NCI-H2171 (cell line): ENCODE measurements at regions not wholly inside any gene's neighbourhood (a gene's known extent, or its start where the extent isn't known, plus 50 kb on each side); places are given as distances from the start of the nearest gene placed in this dataset.

Experiments used
- DNase-seq: peaks from one replicate; lab custom pipeline; 2025; lab: John Stamatoyannopoulos, UW

DNA sequence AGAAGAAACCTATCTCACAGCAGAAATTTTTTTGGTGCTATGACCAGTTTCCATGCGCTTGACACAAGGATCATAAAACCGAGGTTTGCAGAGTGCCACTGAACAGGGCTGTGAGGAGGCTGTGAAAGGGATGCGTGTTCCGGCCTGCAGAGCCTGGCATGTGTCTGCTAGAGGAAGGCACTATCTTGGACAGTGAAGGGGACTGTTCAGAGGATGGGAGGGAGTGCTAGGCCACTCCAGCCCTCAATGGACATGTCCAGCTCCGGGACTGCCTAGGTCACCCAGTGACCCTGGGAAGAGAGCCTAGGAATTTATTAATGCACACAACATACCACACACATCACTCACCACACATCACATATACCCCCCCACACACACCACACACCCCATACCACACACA, 275.9 kb downstream of the GADD45G start:
- no peak for DNase-seq

DNA sequence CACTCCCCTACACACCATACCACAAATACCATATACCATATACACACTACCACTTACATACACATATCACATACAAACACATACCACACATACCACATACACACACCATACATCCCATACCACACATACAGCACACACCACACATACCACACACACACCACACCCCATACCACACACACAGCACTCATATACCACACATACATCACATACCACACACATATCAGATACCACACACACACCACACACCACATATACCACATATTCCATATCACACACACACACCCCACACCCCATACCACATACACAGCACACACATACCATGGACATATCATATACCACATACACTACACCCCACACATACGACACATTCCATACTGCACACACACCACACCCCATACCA, 276.6 kb downstream of the GADD45G start:
- DNase-seq = no peak

DNA sequence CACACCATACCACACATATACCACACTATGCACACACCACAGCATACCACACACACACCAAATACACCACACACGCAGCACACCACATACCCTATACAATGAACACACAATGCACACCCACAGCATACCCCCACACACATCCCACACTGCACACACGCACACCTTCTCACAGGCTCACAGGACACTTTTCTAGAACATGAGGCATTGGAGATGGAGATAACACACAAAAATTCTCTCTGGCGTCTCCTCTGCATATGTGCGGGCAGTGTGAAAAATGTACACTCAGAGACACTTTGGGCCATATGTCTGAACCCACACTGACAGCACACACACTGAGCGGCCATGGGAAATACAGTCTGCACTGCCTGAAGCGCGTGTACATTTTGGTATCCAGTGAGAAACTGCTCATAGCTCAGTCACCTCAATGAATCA, 278.1 kb downstream of the GADD45G start:
- DNase-seq = no peak

DNA sequence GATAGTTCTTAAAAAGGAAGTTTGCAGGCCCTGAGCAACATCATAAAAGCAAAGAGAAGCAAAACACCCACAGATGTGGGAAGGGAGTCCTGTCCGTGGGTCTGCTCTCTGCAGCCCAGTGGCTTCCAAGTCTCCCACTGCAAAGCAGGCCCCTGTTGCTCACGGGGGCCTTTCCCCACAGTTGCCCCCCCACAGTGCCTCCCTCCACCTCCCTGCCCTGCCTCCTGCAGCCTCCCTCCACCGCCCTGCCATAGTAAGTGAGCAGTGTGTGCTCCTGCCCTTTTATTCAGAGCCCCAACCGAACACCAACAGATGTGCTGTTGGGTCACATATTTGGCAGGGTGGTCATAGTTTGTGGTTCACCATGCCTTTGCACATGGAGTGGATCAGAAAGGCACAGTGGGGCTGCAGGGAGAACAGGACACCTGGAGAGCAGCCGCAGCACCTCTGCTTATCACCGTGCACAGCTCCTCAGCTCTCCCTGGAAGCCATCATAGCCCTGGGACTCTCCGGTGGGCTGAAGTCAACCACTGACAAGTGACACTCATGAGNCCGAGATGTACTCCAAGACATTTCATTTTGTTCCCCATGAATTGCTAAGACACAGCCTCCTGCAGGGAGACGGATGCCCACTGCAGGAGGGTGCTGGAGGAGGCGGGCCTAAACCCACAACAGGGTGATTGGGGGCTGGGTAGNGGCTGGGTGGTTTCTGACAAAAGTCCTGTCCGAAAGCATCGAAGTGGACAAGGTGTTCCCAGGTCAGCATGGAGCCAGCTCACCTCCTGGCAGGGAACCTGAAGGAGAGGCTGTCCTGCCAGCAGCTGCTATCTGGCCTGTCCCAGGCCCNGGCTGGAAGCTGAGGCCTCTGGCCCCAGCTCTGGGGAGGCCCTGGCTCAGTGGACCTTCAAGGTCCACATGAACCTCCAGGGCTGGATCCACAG, 278.9 kb downstream of the GADD45G start:
- DNase-seq = no peak

DNA sequence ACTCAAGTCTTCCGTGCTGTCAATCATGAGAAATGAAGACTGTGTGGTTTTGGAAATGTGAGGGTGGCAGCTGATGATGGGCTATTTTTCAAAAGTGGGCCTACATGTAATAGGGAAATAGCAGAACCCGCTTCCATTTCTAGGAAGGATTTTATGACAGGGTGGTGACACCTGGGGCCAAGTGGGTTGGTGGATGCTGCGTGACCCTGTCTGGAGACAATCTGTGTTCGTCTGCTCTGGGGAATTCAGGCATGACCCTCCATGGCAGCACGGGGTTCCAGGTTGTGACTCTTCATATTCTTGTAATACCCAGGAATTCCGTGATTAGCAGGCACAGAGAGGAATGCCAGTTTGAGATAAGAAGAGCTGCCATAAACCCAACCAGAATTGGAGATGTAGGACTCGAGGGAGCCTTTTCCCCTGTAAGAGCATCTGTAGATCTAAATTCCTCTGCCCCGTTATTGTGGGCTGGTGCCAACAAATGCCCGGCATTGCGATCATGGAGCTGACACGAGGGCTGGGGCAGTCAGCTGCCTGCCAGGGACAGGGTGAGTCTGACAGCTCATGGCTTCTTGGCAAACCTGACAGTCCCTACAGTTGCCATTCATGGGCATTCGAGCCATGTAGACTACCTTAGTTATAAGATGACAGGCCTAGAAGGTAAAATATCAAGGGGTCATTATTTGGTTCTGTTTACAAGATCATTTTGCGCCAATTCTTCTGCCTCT, 279.7 kb downstream of the GADD45G start:
- DNase-seq = no peak

DNA sequence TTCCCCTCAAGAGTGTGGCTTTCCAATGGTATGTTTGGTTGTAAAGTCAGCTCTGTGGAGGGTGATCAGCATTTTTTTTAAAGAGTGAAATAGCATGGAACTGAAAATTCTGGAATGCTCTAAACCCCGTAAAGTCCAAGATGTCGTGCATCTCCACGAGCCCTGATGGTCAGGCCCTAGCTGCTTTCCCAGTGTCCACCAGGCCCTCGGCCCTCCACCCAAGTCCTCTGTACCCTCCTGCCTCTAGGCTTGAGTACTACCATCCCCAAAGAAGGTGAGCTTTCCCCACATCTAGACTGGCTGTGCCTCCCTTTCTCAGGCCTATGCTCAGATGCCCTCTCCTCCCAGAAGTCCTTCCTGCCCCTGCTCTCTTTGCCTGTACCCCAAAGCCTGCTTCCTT, 280.3 kb downstream of the GADD45G start:
- no peak for DNase-seq

DNA sequence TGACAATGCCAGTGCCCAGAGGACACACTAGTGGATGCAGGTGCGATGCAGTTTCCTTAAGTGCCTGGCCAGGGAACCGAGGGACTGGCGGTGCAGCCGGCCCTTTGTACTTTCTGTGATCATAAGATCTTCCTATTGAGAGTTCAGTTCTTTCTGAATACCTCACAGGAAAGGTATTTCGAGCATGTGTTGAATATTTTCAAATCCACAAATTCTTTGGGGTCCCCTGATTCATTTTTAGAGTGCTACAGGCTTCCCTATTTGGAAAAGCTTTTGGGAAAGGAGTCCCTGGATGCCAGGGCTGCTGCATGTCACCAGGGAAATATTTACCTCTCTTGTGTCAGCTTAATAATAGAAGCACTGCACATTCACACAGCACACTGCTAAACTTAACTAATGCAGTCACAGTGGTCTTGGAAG, 281.5 kb downstream of the GADD45G start:
- DNase-seq = no peak

DNA sequence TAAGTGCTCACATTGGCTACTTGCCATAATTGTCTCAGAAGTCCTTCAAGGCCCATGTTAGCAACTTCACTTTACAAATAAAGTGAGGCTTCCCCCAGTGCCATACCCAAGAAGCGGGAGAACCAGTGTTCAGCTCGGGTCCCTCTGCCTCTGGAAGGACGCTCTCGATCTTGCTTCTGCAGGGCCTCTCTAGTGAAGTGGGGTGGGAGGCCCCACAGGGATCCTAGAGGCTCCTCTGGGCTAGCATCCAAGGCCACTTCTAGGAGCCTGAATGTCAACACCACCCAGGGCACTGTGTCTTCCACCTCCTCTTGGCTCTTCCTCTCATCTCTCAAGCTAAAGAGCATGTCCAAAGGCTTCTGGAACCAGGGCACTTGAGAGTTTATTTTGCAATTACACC, 282.5 kb downstream of the GADD45G start:
- DNase-seq = no peak

DNA sequence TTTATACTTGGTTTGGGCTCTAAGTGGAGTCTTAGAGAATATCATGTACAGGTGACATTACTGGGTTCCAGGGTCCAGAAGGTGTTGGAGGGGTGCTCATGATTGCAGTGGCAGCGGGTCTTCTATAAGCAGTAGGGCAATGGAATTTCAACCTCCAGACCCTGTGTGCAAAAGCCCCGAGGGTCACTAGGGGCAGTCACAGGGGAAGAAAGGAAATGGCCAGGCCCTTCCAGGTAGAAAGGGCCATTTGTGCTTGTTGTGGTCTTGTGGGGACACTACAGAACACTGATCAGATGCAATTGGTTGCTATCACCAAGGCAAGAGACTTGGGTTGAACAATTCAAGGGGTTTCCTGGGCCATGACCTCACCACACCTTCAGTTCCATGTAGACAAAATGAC, 283.4 kb downstream of the GADD45G start:
- DNase-seq = no peak

DNA sequence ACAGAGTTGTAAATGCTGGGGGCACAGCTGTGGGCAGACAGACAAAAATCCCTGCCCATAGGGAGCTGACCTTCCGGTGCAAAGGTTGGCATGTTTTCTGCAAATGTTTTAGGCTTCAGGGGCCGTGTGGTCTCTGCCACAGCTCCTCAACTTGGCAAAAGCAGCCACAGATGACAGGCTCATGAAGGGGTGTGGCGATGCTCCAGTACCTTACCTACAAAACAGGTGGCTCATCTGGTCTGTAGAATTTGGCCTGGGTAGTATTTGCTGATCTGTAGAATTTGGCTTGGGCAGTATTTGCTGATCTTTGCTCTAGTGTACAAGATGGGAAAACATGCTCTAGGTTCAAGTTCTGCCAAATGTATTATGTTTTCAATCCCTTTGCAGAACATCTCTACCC, 283.9 kb downstream of the GADD45G start:
- DNase-seq = no peak

DNA sequence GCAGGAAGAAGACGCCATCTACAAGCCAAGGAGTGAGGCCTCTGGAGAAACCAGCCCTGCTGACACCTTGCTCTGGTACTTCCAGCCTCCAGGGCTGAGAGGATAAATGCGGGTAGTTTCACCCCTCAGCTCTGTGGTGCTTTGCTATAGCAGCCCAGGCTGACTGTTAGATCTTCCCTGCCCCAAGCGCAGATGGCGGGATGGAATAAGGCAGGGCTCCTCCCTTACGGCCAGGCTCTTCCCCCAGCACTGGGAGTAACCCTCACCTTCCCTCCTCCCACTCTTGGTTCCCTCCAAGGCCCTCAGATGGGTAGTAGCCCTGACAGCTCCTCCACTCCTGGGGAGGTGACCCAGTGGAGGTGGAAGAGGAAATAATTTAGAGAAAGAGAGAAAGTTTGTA, 285.1 kb downstream of the GADD45G start:
- DNase-seq = no peak

DNA sequence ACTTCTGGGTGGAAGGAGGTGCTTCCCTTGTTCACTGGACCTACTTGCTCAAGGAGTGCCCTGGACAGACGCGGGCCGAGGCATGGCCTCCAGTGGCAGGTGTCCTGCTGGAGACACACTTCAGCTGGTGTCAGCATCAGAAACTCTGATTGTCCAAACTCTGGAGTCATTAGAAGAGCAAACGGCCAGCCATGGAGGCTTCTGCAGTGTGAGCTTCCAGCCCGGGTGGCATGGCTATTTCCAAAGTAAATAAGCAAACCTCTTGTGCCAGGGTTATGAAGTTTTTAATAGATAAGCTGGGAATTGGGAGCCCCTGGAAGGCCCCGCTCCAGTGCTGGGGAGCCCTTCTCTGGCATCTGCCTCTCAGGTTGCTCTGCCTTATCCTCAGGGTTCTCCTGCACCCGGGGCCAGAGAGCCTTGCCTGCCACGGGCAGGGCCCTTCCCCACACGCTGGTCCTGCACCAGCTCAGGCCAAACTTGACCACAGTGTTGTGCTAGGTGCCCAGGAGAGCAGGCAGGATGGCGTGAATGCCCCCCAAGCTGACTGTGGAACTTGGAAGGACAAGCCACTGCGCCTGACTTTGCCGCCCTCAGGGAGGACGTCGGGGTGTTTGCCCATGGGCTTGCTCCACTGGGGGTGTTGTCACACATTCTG, 285.6 kb downstream of the GADD45G start:
- no peak for DNase-seq

DNA sequence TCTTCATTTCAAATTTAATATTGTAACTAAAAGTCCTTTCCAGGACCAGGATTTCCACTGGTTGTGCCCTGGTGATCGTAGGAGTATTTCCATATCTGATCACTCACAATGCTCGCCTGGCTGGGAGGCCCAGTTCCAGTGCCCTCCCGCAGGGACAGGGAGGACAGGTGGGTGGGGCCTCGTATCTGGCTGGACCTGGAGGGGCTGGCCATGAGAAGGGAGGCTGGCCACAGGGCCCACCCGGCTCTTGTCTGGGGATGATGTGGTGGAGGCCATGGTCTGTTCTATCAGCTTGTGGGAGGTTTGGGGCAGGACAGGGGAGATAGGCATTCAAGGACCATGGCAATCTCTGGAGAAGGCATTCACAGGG, 286.4 kb downstream of the GADD45G start:
- no peak for DNase-seq

DNA sequence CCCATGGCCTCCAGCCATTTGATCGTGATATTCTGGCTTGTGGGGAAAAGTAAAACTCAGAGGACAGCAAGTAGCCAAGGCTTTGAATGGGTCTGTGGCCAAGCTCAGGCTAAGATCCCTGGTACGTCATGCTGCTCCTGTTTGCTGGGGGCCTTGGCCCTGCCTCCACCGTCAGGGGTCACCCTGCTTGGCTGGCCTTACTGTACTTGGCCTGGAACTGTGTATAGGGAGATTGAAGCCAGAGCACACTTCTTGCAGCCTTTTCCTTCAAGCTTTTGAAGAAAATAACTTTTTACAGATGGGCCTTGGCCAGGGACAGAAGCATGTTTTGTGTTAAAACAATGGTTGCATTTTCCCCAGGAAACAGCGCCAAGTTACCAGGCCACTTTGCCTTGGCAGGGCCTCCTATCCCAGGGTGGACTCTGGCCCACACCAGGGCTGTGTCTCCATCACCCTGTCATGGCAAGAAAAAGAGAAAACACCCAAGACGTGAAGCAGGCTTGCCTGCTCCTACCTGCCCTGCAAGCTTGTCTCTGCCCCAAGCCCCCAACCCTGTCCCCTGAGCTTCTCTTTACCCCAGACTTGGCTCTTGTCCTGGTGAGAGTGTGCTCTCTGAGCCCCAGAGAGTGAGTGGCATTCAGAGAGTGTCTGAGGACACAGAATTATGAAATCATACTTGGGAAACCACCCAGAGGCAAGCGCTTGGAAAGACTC, 286.9 kb downstream of the GADD45G start:
- DNase-seq = no peak

DNA sequence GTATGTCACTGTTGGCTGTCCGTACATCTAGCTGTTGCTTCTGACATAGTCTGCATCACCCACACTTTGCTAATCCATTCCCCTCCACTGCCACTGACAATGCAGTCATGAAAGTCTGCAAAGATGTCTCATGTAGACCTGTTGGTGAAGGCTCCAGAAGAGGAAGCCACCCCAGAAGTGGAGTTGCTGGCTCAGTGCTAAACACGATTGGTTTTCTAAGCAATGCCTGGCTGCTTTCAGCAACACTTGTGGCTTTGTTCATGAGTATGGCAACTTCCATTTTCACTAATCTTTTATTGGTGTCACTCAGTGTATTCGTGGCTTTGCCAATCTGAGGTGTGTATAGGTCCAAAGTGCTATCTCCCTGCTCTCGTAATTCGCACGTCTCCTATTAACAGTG, 288.1 kb downstream of the GADD45G start:
- no peak for DNase-seq

DNA sequence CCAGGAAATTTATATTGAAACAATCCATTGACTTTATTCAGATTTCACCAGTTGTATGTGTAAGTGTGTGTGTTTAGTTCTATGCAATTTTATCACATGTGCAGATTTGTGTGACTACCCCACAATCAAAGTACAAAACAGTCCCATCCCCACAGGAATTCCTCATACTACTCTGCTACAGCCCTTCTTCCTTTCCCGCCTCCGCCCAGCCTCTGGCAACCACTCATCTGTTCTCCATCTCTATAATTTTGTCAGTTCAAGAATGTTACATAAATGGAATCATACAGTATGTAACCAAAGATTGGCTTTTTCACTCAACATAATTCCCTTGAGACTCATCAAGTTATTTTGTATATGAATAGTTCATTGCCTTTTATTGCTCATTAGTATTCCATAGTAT, 289.1 kb downstream of the GADD45G start:
- no peak for DNase-seq

DNA sequence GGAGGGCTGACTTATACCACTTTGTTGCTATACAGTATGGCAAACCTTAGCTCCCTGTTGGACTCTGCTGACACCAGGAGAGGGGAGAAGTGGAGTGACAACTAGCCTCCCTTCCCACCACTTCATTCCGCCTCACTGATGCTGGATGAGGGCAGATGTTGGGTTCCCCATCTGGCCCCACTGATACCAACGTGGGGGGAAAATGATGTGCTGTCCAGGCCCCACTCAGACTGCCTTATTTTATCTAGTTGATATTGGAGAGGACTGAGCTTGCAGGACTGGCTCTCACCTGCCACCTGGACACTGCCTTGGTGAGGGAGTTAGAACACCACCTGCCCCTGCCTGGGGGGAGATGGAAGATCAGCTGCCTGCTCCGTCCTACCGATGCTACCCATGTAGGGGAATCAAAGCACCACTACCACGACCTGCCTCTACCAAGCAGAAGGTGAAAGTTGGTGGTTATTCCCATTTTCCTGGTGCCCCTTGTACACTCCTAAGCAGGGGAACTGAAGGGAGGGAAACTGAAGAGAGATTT, 292.1 kb downstream of the GADD45G start:
- no peak for DNase-seq

DNA sequence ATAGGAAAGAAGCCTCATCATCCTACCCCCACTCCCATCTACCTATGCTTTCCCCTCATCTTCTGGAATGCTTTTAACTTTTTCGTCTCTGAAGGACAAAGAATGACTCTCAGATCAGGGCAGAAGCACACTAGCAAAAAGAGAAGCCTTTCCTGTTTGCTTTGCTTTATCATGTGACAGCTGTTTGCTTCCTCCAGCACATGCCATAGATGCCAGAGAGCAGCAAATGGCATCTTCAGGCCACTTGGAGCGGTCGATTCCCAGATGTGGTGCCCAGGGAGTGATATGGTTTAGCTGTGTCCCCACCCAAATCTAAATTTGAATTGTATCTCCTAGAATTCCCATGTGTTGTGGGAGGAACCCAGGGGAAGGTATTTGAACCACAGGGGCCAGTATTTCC, 294.8 kb downstream of the GADD45G start:
- DNase-seq = no peak

DNA sequence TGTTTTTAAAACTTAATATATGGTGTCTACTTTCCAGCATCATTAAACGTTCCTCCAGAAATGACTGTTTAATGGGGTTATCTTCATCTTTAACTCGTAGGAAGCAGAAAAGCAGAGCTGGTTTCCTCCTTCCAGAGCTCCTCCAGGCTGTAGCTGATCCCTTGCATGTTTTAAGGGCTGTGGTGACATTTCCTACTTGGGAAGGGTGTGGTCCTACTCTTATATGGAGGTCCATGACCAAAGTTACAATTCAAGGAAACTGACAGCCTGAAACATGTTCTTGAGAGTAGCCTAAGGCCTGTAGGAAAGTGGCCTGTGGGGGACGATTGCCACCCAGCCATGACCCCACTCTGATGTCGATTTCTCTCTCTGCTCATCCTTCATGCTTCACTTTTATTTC, 297.1 kb downstream of the GADD45G start:
- DNase-seq = no peak

DNA sequence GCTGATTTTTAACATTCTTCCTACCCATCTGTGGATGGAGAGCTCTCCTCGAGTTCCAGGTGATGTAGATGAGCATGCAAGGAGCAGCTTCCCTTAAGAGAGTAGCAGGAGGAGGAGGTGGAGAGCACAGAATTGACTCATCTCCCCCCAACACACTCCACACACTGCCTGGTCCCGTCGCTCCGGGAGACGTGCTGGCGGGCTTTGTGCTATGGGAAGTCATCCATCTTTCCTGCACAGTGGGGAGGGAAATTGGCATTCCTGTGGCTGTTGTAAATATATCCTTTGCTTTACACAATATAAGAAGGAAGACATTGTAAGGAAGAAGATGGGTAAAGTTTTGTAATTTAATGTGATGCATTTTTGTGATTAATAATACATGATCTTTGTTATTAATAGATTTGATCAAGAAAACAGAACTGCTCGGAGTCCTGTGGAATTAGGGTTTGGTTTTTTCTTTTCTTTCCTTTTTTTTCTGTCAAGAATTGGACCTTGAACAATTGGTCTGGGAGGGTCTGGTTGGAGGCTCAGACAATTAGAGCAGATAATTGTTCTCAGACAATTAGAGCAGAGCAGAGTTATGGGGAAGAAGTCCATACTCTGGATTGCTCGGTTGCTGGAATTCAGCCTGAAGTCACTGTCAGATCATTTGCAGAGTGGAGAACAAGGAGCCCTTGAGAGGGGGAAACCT, 297.8 kb downstream of the GADD45G start:
- DNase-seq = no peak

DNA sequence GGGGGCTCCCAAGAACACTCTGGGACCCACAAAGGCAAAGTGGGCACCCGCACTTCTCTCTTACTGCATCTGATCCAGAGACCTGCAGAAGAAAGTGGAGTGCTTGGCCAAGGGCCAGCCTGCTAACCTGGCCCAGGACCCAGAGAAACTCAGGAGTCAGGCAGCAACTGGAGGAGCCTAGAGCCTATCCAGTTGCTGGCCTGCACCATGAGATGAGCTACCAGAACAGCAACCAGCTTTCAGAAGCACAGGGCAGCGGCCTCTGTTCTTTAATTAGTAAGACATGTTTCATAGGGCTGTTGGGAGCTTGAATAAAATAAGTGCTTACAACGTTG, 298.3 kb downstream of the GADD45G start:
- no peak for DNase-seq
